H1 (cell line): ENCODE measurements at regions not wholly inside any gene's neighbourhood (a gene's known extent, or its start where the extent isn't known, plus 50 kb on each side); places are given as distances from the start of the nearest gene placed in this dataset.

Source experiments
- CTCF ChIA-PET: fragments of 300-600 bp; sonication (Branson Sonifier 250); formaldehyde crosslinking; loops from one replicate; lab custom pipeline; 2021; ENCODE audit not compliant: partially characterized antibody; lab: Charles Lee
- POLR2A ChIA-PET: fragments of 300-600 bp; sonication (Branson Sonifier 250); formaldehyde crosslinking; loops from one replicate; lab custom pipeline; 2021; ENCODE audit warnings: inconsistent platforms; ENCODE audit not compliant: partially characterized antibody; lab: Charles Lee
- DNase-seq, 2 experiments: peaks; one replicate each; pipeline versions ENCODE4 v3.0.0 to v3.0.0-alpha.2; 2010 to 2022; ENCODE audit warnings: low spot score in 2 of 2, low read depth in 1 of 2, mixed read lengths in 1 of 2
- FAIRE-seq: peaks from 2 replicates; lab custom pipeline; 2011; peaks lifted over from hg19 to GRCh38; lab: Jason Lieb, UNC
- H2AFZ ChIP-seq: 2 replicates; pipeline ENCODE4 v1.8.1; 2012; ENCODE audit warnings: low read length, inconsistent platforms
- H2AK5ac ChIP-seq: 2 replicates; pipeline ENCODE4 v1.6.1; 2013; ENCODE audit warnings: low read depth, low read length
- H2BK120ac ChIP-seq: replicated peaks from 2 replicates; pipeline ENCODE3; 2013; ENCODE audit warnings: low read depth, low read length, inconsistent platforms
- H2BK12ac ChIP-seq: 2 replicates; pipeline ENCODE4 v1.6.1; 2013; ENCODE audit warnings: low read depth, low read length
- H2BK15ac ChIP-seq: 2 replicates; pipeline ENCODE4 v1.6.1; 2013; ENCODE audit warnings: low read length
- H2BK20ac ChIP-seq: 2 replicates; pipeline ENCODE4 v1.6.1; 2013; ENCODE audit warnings: low read length
- H2BK5ac ChIP-seq: 2 replicates; pipeline ENCODE4 v1.6.1; 2013; ENCODE audit warnings: low read depth, low read length
- H3K14ac ChIP-seq: 2 replicates; pipeline ENCODE4 v1.6.1; 2013; ENCODE audit warnings: inconsistent platforms; ENCODE audit not compliant: insufficient read length
- H3K18ac ChIP-seq: 2 replicates; pipeline ENCODE4 v1.6.1; 2013; ENCODE audit warnings: low read length; ENCODE audit errors: extremely low read depth
- H3K23ac ChIP-seq: 2 replicates; pipeline ENCODE4 v1.6.1; 2013; ENCODE audit warnings: inconsistent platforms; ENCODE audit not compliant: insufficient read length
- H3K23me2 ChIP-seq: 2 replicates; pipeline ENCODE4 v1.6.1; 2013; ENCODE audit warnings: low read depth, low read length
- H3K27ac ChIP-seq: 2 replicates; pipeline ENCODE4 v1.6.1; 2011; ENCODE audit warnings: low read depth, low read length, inconsistent platforms
- H3K27me3 ChIP-seq, 4 experiments: replicated peaks in 1 of 4; 1 replicate in 1 of 4; 2 replicates in 3 of 4; pipeline versions ENCODE4 v1.6.1 to v1.8.1; 2011 to 2013; ENCODE audit warnings: low read length in 3 of 4, mild to moderate bottlenecking in 3 of 4, inconsistent platforms in 2 of 4, mixed read lengths in 2 of 4, moderate library complexity in 1 of 4; ENCODE audit not compliant: control insufficient read depth in 3 of 4, insufficient read depth in 3 of 4; ENCODE audit errors: extremely low read depth in 1 of 4
- H3K36me3 ChIP-seq, 4 experiments: 2 replicates each; pipeline versions ENCODE4 v1.6.1 to v1.8.1; 2011 to 2013; ENCODE audit warnings: mild to moderate bottlenecking in 4 of 4, low read length in 3 of 4, moderate library complexity in 2 of 4, control low read depth in 1 of 4, inconsistent platforms in 1 of 4; ENCODE audit not compliant: insufficient read depth in 4 of 4, control insufficient read depth in 2 of 4
- H3K4ac ChIP-seq: replicated peaks from 2 replicates; pipeline ENCODE3; 2013; ENCODE audit warnings: low read length, low read depth, mixed read lengths, inconsistent platforms; ENCODE audit not compliant: insufficient read length
- H3K4me1 ChIP-seq, 4 experiments: replicated peaks in 1 of 4; 1 replicate in 1 of 4; 2 replicates in 3 of 4; pipeline versions ENCODE4 v1.6.1 to v1.8.1; 2011 to 2013; ENCODE audit warnings: low read length in 3 of 4, inconsistent platforms in 2 of 4, mixed read lengths in 1 of 4; ENCODE audit not compliant: insufficient read depth in 4 of 4, control insufficient read depth in 3 of 4
- H3K4me2 ChIP-seq, 2 experiments: 2 replicates each; pipeline versions ENCODE4 v1.6.1 to v1.8.1; 2011 to 2013; ENCODE audit warnings: low read depth in 2 of 2, low read length in 2 of 2, control low read depth in 1 of 2, inconsistent platforms in 1 of 2, mild to moderate bottlenecking in 1 of 2; ENCODE audit not compliant: insufficient read depth in 1 of 2
- H3K4me3 ChIP-seq, 4 experiments: fragments of 200-600, 300-600 bp in 1 of 4; sonication (generic), shearing (Covaris generic), sonication (Bioruptor Twin) in 1 of 4; 2 replicates each; pipeline versions ENCODE4 v1.5.1 to v1.8.1; 2011 to 2016; ENCODE audit warnings: low read length in 4 of 4, low read depth in 3 of 4, control low read depth in 2 of 4, inconsistent platforms in 2 of 4, mild to moderate bottlenecking in 2 of 4, mixed read lengths in 1 of 4, moderate library complexity in 1 of 4; ENCODE audit not compliant: insufficient read depth in 2 of 4; ENCODE audit errors: extremely low read depth in 1 of 4
- H3K56ac ChIP-seq: replicated peaks from 2 replicates; pipeline ENCODE3; 2013; ENCODE audit warnings: low read depth, mild to moderate bottlenecking, mixed read lengths, low read length, inconsistent platforms; ENCODE audit not compliant: insufficient read length
- H3K79me1 ChIP-seq: 2 replicates; pipeline ENCODE4 v1.6.1; 2013; ENCODE audit warnings: low read depth, low read length, control low read depth
- H3K79me2 ChIP-seq, 2 experiments: 2 replicates each; pipeline versions ENCODE4 v1.6.1 to v1.8.1; 2012 to 2013; ENCODE audit warnings: low read length in 2 of 2, mild to moderate bottlenecking in 2 of 2, inconsistent platforms in 1 of 2; ENCODE audit not compliant: insufficient read depth in 2 of 2, control insufficient read depth in 1 of 2
- H3K9ac ChIP-seq, 4 experiments: replicated peaks in 1 of 4; 1 replicate in 1 of 4; 2 replicates in 3 of 4; pipeline versions ENCODE4 v1.6.1 to v1.8.1; 2011 to 2013; ENCODE audit warnings: low read depth in 3 of 4, low read length in 3 of 4, control low read depth in 2 of 4, mild to moderate bottlenecking in 2 of 4, moderate library complexity in 2 of 4, inconsistent platforms in 1 of 4; ENCODE audit errors: extremely low read depth in 1 of 4
- H3K9me3 ChIP-seq, 2 experiments: 2 replicates each; pipeline versions ENCODE4 v1.6.1 to v1.8.1; 2012 to 2013; ENCODE audit warnings: mild to moderate bottlenecking in 2 of 2, moderate library complexity in 2 of 2, control low read depth in 1 of 2, inconsistent platforms in 1 of 2, low read depth in 1 of 2, low read length in 1 of 2, mixed read lengths in 1 of 2; ENCODE audit not compliant: insufficient read depth in 2 of 2
- H4K20me1 ChIP-seq, 2 experiments: replicated peaks in 1 of 2; 2 replicates each; pipeline versions ENCODE3 to v1.8.1; 2011 to 2013; ENCODE audit warnings: inconsistent platforms in 2 of 2, low read length in 2 of 2, mild to moderate bottlenecking in 1 of 2; ENCODE audit not compliant: insufficient read depth in 2 of 2, control insufficient read depth in 1 of 2
- H4K5ac ChIP-seq: 2 replicates; pipeline ENCODE4 v1.6.1; 2013; ENCODE audit warnings: low read length, low read depth, mixed read lengths, inconsistent platforms; ENCODE audit not compliant: insufficient read length
- H4K8ac ChIP-seq: 2 replicates; pipeline ENCODE4 v1.8.0; 2013; ENCODE audit warnings: mild to moderate bottlenecking, moderate library complexity, low read length, inconsistent platforms; ENCODE audit not compliant: insufficient read depth; ENCODE audit errors: extremely low read depth
- H4K91ac ChIP-seq: replicated peaks from 2 replicates; pipeline ENCODE3; 2013; ENCODE audit warnings: low read length, mixed read lengths, inconsistent platforms; ENCODE audit not compliant: insufficient read length
- HDAC6 ChIP-seq: IDR thresholded peaks from one replicate; pipeline ENCODE4 v1.7.1; 2012; ENCODE audit warnings: low read depth, mild to moderate bottlenecking, inconsistent platforms, low read length, moderate library complexity
- PHF8 ChIP-seq: fragments of 200-600 bp; sonication (generic); conservative IDR thresholded peaks from 2 replicates; pipeline ENCODE4 v1.7.1; 2012; ENCODE audit warnings: low read depth, mild to moderate bottlenecking, inconsistent platforms, low read length, moderate library complexity
- RAD21 ChIP-seq, 2 experiments: IDR thresholded peaks in 1 of 2; conservative IDR thresholded peaks in 1 of 2; 2 replicates each; pipeline ENCODE4 v1.6.1; 2011; ENCODE audit warnings: low read depth in 2 of 2, low read length in 2 of 2, improper control_type of control experiment in 1 of 2, inconsistent platforms in 1 of 2, mild to moderate bottlenecking in 1 of 2, moderate library complexity in 1 of 2
- TEAD4 ChIP-seq: IDR thresholded peaks from 2 replicates; pipeline ENCODE4 v1.6.1; 2012; ENCODE audit warnings: low read depth, low read length, inconsistent platforms, mixed read lengths
- WGBS, 2 experiments: shearing (Covaris generic) in 1 of 2; methylation state at CpG; one replicate each; pipeline versions ENCODE4 v1.1.6 to v1.1.7; 2013 to 2015; ENCODE audit warnings: low lambda C conversion rate in 2 of 2, mixed read lengths in 2 of 2, inconsistent platforms in 1 of 2, low coverage in 1 of 2, missing lambda C conversion rate in 1 of 2; ENCODE audit not compliant: insufficient replicate concordance in 2 of 2, insufficient coverage in 1 of 2, insufficient read length in 1 of 2; ENCODE audit errors: extremely low coverage in 1 of 2, missing lambda C conversion rate in 1 of 2; 5-methylcytosine and 5-hydroxymethylcytosine counted together
- TF ChIP-seq, protein P1 (sequence below), 3 experiments: IDR thresholded peaks; 1 replicate in 2 of 3; 2 replicates in 1 of 3; pipeline versions ENCODE4 v1.5.1 to v1.6.1; 2011; ENCODE audit warnings: low read length in 3 of 3, mild to moderate bottlenecking in 3 of 3, inconsistent platforms in 2 of 3, low read depth in 1 of 3, moderate library complexity in 1 of 3; ENCODE audit not compliant: insufficient read depth in 1 of 3; ENCODE audit errors: control extremely low read depth in 1 of 3

DNA sequence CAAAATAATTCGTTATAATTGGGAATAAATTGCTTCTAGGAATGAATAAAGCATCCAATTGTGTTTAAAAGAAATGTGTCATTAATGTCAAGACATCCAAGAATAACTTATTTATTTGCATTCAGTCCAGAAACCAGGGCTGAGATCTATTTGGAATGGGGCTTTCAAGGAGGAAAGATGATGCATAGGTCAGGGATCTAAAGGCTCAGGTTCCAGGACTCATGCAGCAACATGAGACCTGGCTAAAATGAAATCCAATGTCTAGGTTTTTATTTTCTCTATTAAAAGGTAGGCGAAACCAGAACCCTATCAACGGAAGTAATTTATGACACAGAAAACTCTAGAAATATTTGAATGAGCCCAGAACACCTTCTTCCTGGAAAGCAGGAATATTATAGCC is 376.8 kb downstream of the SEC16B start:
- Histone ChIP-seq H2BK120ac (no peak overlapping the region), H4K91ac (no peak overlapping the region), H2BK15ac (no peak overlapping the region), H2AFZ (no peak overlapping the region), H3K23ac (no peak overlapping the region), H3K9me3 (no peaks in the 10 kb centered on the region), H2AK5ac (no peak overlapping the region), H3K4me1 (no peaks in the 10 kb centered on the region), H3K27me3 (no peaks in the 10 kb centered on the region), H3K79me1 (no peaks in the 10 kb centered on the region), H4K8ac (no peak overlapping the region), H3K36me3 (no peaks in the 10 kb centered on the region), H4K5ac (no peak overlapping the region), H3K23me2 (no peaks in the 10 kb centered on the region), H2BK12ac (no peak overlapping the region), H3K18ac (no peak overlapping the region), H3K4me2 (no peak overlapping the region), H3K79me2 (no peaks in the 10 kb centered on the region), H3K4me3 (no peak overlapping the region), H2BK5ac (no peak overlapping the region), H3K27ac (no peak overlapping the region), H3K14ac (no peak overlapping the region), H2BK20ac (no peak overlapping the region), H3K4ac (no peak overlapping the region), H3K56ac (no peak overlapping the region), H4K20me1 (no peaks in the 10 kb centered on the region), H3K9ac (no peak overlapping the region)
- no peak for DNase-seq
- FAIRE-seq = no peak
- WGBS, 2 experiments = 88% methylated on average over 3 of the region's 3 CpGs; no CpG with 5 or more reads in 1 of the 2 experiments
- POLR2A ChIA-PET = no interaction called here
- CTCF ChIA-PET = no interaction called here
- TF ChIP-seq TEAD4 (no peak), HDAC6 (no peak), RAD21 (IDR thresholded peaks at IDR 0.05 in 1 of 2, conservative IDR thresholded peaks at IDR 0.05 in 1 of 2; ENCODE audit: low read depth in 2 of 2, low read length in 2 of 2) (no peak), PHF8 (no peak)
- TF ChIP-seq, protein P1, sequence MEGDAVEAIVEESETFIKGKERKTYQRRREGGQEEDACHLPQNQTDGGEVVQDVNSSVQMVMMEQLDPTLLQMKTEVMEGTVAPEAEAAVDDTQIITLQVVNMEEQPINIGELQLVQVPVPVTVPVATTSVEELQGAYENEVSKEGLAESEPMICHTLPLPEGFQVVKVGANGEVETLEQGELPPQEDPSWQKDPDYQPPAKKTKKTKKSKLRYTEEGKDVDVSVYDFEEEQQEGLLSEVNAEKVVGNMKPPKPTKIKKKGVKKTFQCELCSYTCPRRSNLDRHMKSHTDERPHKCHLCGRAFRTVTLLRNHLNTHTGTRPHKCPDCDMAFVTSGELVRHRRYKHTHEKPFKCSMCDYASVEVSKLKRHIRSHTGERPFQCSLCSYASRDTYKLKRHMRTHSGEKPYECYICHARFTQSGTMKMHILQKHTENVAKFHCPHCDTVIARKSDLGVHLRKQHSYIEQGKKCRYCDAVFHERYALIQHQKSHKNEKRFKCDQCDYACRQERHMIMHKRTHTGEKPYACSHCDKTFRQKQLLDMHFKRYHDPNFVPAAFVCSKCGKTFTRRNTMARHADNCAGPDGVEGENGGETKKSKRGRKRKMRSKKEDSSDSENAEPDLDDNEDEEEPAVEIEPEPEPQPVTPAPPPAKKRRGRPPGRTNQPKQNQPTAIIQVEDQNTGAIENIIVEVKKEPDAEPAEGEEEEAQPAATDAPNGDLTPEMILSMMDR (IDR thresholded peaks at IDR 0.05; ENCODE audit: control extremely low read depth in 1 of 3, insufficient read depth in 1 of 3, low read depth in 1 of 3, low read length in 3 of 3) = no peak
